Hypothalamus (tissue), 51 donors: ENCODE measurements at regions not wholly inside any gene's neighbourhood (a gene's known extent, or its start where the extent isn't known, plus 50 kb on each side); places are given as distances from the start of the nearest gene placed in this dataset.

Experiments
- DNase-seq, 51 donors: peaks; one replicate each; lab custom pipeline; 2025; lab: John Stamatoyannopoulos, UW

DNA sequence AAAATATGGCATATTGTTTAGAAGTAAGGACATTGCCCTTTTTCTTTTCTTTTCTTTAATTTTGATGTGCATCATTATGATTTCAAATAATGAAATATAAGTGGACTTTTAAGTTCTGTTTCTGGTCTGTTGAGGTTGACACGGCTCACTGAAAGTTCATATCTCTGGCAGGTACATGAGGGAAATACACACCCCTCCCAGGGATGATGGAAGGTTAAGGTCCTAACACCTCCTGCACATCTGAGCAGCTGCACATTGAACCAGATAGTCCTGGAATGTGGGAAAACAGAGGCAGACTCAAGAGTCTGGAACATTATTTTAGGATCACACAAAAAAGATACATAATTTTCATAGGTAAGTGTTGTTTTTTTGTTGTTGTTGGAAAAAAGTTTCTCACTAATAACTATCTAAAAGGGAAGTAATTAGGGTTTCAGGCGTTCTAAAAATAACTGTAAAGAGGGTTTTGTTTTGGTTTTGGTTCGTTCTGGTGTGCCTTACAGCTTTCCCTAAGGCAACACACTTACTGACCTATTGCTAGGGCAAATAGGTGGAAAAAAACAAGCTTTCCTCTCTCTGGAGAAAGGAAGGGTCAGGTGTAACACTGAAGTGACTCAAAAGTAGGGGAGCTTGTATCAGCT, 201.2 kb upstream of the PRKCQ start:
- DNase-seq: no peak

DNA sequence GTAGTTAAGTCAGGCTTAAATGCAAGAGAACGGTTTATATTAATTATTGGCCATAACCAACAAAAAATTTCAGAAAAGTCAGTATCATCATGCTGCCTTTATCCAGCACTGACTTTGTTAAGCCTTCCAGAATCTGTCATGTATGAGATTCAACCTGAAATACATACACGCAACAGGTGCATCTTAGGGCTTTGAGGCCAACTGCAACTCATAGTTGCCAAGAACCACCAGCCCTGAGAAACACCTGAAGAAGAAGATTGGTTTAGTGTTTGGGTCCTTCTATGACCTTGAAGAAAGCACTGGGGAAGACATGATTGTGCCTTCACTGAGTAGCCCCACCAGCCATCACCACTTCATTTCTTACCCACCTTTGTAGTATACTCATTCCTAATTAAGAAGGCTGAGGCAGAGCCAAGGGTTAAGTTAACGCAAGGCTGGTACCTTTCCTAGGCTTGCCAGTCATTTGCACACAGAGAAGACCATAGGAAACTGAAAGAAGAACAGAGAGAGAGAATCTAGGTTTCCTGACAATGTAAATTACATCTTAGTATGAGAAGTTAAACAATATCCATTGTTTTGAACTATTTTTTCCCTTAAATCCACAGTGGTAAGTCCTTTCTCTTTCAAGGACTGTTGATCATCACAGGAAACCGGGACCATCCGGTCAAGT, 200.1 kb upstream of the PRKCQ start:
- DNase-seq: no peak

DNA sequence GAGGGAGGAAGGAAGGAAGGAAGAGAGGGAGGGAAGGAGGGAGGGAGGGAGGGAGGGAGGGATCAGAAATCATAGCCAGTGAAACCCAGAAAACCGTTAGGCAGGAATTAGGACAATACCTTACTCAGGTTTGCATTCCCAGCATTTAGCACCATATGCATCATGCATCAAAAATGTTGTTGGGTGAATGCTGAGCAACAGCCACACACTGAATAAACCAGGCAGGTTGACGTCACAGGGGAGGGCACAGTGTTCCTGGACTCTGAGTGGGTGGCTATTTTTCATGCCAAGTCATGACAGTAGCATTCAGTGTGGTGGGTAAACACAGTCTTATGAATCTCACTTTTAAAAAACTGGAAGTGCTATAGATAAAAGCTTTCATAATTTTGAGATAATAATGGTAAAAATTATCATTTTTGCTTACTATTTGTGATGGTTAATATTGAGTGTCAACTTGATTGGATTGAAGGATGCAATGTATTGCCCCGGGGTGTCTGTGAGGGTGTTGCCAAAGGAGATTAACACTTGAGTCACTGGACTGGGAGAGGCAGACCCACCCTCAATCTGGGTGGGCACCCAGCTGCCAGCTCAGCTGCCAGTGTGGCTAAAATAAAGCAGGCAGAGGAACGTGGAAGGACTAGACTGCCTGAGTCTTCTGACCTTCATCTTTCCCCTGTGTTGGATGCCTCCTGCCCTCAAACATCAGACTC, 199.1 kb upstream of the PRKCQ start:
- DNase-seq: peak in 16 of 51 donors; percentile 3 to 58 (median 24)

GRCh38 chr10:6776170-6776569, 196.1 kb upstream of the PRKCQ start:
- no peak for DNase-seq

GRCh38 chr10:6774406-6774805, 194.3 kb upstream of the PRKCQ start:
- no peak for DNase-seq

GRCh38 chr10:6771331-6771730, 191.3 kb upstream of the PRKCQ start:
- no peak for DNase-seq

- DNase-seq: no peak
These were observed 190.8 kb upstream of the PRKCQ start for GRCh38 chr10:6770846-6771245.

- DNase-seq: no peak
These were observed 189.8 kb upstream of the PRKCQ start for GRCh38 chr10:6769704-6770417.

GRCh38 chr10:6766131-6766801, 186.2 kb upstream of the PRKCQ start:
- DNase-seq: no peak

GRCh38 chr10:6763423-6763822, 183.3 kb upstream of the PRKCQ start:
- DNase-seq: no peak

- no peak for DNase-seq
These were observed 182.9 kb upstream of the PRKCQ start for GRCh38 chr10:6763001-6763400.

- no peak for DNase-seq
These were observed 179.9 kb upstream of the PRKCQ start for GRCh38 chr10:6759961-6760360.

DNA sequence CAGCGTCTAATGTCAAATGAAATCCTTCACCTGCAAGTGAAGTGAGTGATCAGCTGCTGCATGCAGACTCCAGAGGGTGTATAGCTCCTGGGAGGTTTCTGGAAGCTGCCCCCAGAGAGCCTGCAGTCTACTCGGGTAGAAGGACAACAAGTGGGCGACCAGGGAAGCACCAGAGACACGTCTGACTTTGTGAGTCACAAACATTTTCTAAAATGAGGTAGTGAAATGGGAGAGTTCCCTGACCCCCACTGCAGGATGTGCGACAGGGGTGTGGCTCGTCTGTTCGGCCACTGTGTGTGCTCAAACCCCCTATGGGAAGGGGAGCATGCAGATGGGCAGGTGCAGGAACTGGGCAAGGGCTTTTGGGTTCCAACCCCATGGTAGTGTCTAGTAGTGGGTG, 177.1 kb upstream of the PRKCQ start:
- no peak for DNase-seq

- DNase-seq: no peak
These were observed 176.6 kb upstream of the PRKCQ start for GRCh38 chr10:6756716-6757115.

- DNase-seq: peak in 12 of 51 donors; percentile 2 to 57 (median 10)
These were observed 175.8 kb upstream of the PRKCQ start for GRCh38 chr10:6755781-6756460.

DNA sequence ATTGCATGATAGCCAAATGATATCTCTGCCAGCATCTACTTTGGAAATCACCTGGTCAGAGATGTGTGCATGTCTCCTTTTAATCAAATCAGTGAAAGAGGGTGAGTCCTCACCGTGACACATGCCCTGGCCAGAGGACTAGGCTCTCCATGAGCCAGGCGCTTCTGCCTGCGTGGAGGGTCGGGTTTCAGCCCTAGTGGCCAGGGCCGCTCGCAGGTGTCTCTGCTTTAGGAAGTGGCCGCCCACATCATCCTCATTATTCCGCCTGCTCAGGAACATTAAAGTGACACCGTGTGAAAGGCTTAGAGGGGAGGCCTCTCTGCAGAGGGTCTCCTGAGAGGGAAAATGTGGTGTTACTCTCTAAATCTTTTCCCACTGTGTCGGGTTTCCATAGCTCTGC, 173.6 kb upstream of the PRKCQ start:
- DNase-seq: no peak

- no peak for DNase-seq
These were observed 171.3 kb upstream of the PRKCQ start for GRCh38 chr10:6751363-6751762.

DNA sequence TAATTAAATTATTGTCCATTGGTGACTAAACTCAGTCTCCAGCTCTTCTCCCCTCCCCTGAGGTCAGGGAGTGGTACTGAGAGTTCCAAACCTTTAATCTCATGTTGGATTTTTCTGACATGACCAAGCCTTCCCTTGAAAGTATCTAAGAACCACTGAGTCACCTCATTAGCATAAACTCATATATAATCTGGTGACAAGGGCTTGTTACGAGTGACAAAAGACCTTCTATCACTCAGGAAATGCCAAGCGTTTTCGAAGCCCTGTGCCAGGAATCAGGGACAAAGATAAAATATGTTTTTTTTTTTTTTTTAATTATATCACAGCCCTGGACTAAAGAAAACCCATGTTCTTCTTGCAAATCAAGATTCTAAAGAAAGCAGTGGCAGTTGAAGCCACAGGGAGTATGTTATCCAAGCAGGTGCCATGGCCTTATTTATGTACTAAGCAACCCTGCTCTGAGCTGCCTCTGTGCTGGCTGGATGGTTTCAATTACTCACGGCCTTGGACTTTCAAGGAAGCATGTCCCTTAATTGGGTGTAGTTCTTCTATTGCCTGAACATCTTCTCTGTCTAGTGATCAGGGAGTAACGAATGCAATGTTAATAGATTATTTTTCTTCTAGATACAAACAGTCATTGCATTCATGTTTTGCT, 169.0 kb upstream of the PRKCQ start:
- DNase-seq: no peak

GRCh38 chr10:6748029-6748428, 168.0 kb upstream of the PRKCQ start:
- DNase-seq: no peak

DNA sequence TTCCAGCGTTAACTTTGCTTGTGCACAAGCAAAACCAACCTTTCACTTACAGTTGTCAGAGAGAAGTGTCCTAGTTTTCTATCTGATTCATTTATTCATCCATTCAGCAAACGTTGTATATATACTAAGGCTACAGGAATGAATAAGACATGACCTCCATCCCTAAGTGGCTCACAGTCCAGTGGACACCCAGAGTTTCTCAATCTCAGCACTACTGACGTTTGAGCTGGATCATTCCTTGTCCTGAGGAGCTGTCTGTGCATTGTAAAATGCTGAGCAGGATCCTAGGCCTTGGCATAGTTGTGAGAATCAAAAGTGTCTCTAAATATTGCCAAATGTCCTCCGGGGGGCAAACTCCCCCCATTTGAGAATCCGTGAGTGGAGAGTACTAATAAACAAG, 166.7 kb upstream of the PRKCQ start:
- no peak for DNase-seq
